HEK293 (cell line): ENCODE measurements at regions not wholly inside any gene's neighbourhood (a gene's known extent, or its start where the extent isn't known, plus 50 kb on each side); places are given as distances from the start of the nearest gene placed in this dataset.

Experiments used
- CTCF ChIA-PET: fragments of 350-600 bp; formaldehyde crosslinking; extraction: SDS; loops from one replicate; lab custom pipeline; 2021; ENCODE audit warnings: antibody characterized with exemption; lab: Yijun Ruan, JAX
- POLR2A ChIA-PET: fragments of 300-600 bp; formaldehyde crosslinking; extraction: SDS; loops from one replicate; lab custom pipeline; 2020; ENCODE audit warnings: antibody characterized with exemption, inconsistent platforms; lab: Yijun Ruan, JAX
- H3K27ac ChIP-seq: fragments of 200-500 bp; sonication (Bioruptor generic); 2 replicates; pipeline ENCODE4 v1.5.1; 2014; ENCODE audit warnings: low read depth, low read length, control low read depth, inconsistent platforms; ENCODE audit errors: extremely low read depth
- H3K36me3 ChIP-seq, 2 experiments: fragments of 200-500 bp in 1 of 2; sonication (Bioruptor generic) in 1 of 2; 1 replicate in 1 of 2; 2 replicates in 1 of 2; pipeline ENCODE4 v1.5.1; 2014 to 2017; ENCODE audit warnings: inconsistent platforms in 2 of 2, low read length in 2 of 2; ENCODE audit not compliant: control insufficient read depth in 2 of 2, insufficient read depth in 1 of 2
- H3K4me1 ChIP-seq: fragments of 200-500 bp; sonication (Bioruptor generic); 2 replicates; pipeline ENCODE4 v1.5.1; 2014; ENCODE audit warnings: mild to moderate bottlenecking, low read length, inconsistent platforms; ENCODE audit not compliant: control insufficient read depth, insufficient read depth
- H3K4me3 ChIP-seq: 2 replicates; pipeline ENCODE4 v1.5.1; 2011; ENCODE audit warnings: low read depth, mild to moderate bottlenecking, control low read depth, low read length, moderate library complexity
- H3K9me3 ChIP-seq: fragments of 200-500 bp; sonication (Bioruptor generic); 2 replicates; pipeline ENCODE4 v1.5.1; 2014; ENCODE audit warnings: low read depth, low read length, inconsistent platforms; ENCODE audit not compliant: control insufficient read depth, insufficient read depth
- BCL11A ChIP-seq: fragments of 450-650 bp; formaldehyde crosslinking; IDR thresholded peaks from 2 replicates; pipeline ENCODE4 v1.5.1; 2016; ENCODE audit warnings: low read depth, missing biosample characterization, missing genetic modification characterization
- BCL6B ChIP-seq: fragments of 450-650 bp; formaldehyde crosslinking; IDR thresholded peaks from 2 replicates; pipeline ENCODE4 v1.5.1; 2017; ENCODE audit warnings: missing biosample characterization, missing genetic modification characterization
- CTCF ChIP-seq: fragments of 450-650 bp; formaldehyde crosslinking; IDR thresholded peaks from 2 replicates; pipeline ENCODE4 v1.5.1; 2016; ENCODE audit warnings: missing biosample characterization, missing genetic modification characterization
- GFI1B ChIP-seq: fragments of 450-650 bp; formaldehyde crosslinking; IDR thresholded peaks from 2 replicates; pipeline ENCODE4 v1.5.1; 2016; ENCODE audit warnings: missing biosample characterization, missing genetic modification characterization
- REST ChIP-seq: fragments of 450-650 bp; formaldehyde crosslinking; IDR thresholded peaks from 2 replicates; pipeline ENCODE4 v1.5.1; 2016; ENCODE audit warnings: missing biosample characterization, missing genetic modification characterization
- YY2 ChIP-seq: fragments of 450-650 bp; formaldehyde crosslinking; IDR thresholded peaks from 2 replicates; pipeline ENCODE4 v1.5.1; 2016; ENCODE audit warnings: missing biosample characterization, missing genetic modification characterization
- ZBTB1 ChIP-seq: fragments of 450-650 bp; formaldehyde crosslinking; IDR thresholded peaks from 2 replicates; pipeline ENCODE4 v1.5.1; 2016; ENCODE audit warnings: missing biosample characterization, missing genetic modification characterization
- ZBTB6 ChIP-seq: fragments of 450-650 bp; formaldehyde crosslinking; IDR thresholded peaks from 2 replicates; pipeline ENCODE4 v1.5.1; 2017; ENCODE audit warnings: missing biosample characterization, missing genetic modification characterization
- ZNF112 ChIP-seq: fragments of 450-650 bp; formaldehyde crosslinking; IDR thresholded peaks from 2 replicates; pipeline ENCODE4 v1.5.0; 2017; ENCODE audit warnings: missing biosample characterization, missing genetic modification characterization
- ZNF157 ChIP-seq: fragments of 450-650 bp; formaldehyde crosslinking; IDR thresholded peaks from 2 replicates; pipeline ENCODE4 v1.5.1; 2016; ENCODE audit warnings: missing biosample characterization, missing genetic modification characterization
- ZNF174 ChIP-seq: fragments of 450-650 bp; formaldehyde crosslinking; IDR thresholded peaks from 2 replicates; pipeline ENCODE4 v1.5.0; 2017; ENCODE audit warnings: missing biosample characterization, mild to moderate bottlenecking, missing genetic modification characterization
- ZNF239 ChIP-seq: fragments of 450-650 bp; formaldehyde crosslinking; IDR thresholded peaks from 2 replicates; pipeline ENCODE4 v1.5.1; 2016; ENCODE audit warnings: missing biosample characterization, missing genetic modification characterization
- ZNF248 ChIP-seq: fragments of 450-650 bp; formaldehyde crosslinking; IDR thresholded peaks from 2 replicates; pipeline ENCODE4 v1.5.1; 2017; ENCODE audit warnings: missing biosample characterization, missing genetic modification characterization
- ZNF416 ChIP-seq: fragments of 450-650 bp; formaldehyde crosslinking; IDR thresholded peaks from 2 replicates; pipeline ENCODE4 v1.5.1; 2016; ENCODE audit warnings: missing biosample characterization, missing genetic modification characterization
- ZNF426 ChIP-seq: fragments of 450-650 bp; formaldehyde crosslinking; IDR thresholded peaks from 2 replicates; pipeline ENCODE4 v1.5.1; 2017; ENCODE audit warnings: missing biosample characterization, missing genetic modification characterization, mild to moderate bottlenecking, inconsistent platforms, moderate library complexity
- ZNF530 ChIP-seq: fragments of 450-650 bp; formaldehyde crosslinking; IDR thresholded peaks from 2 replicates; pipeline ENCODE4 v1.5.1; 2016; ENCODE audit warnings: low read depth, missing biosample characterization, missing genetic modification characterization
- ZNF660 ChIP-seq: fragments of 450-650 bp; IDR thresholded peaks from 2 replicates; pipeline ENCODE4 v1.5.1; 2018; ENCODE audit warnings: missing biosample characterization, mild to moderate bottlenecking, missing genetic modification characterization
- ZNF677 ChIP-seq: fragments of 450-650 bp; IDR thresholded peaks from 2 replicates; pipeline ENCODE4 v1.5.0; 2018; ENCODE audit warnings: missing biosample characterization, mild to moderate bottlenecking, missing genetic modification characterization, moderate library complexity
- ZNF830 ChIP-seq: fragments of 450-650 bp; IDR thresholded peaks from 2 replicates; pipeline ENCODE4 v1.5.0; 2018; ENCODE audit warnings: missing biosample characterization, missing genetic modification characterization, low read depth, mild to moderate bottlenecking, moderate library complexity
- TF ChIP-seq, protein P1 (sequence below): fragments of 450-650 bp; formaldehyde crosslinking; IDR thresholded peaks from 2 replicates; pipeline ENCODE4 v1.5.1; 2016; ENCODE audit warnings: missing biosample characterization, missing genetic modification characterization
- TF ChIP-seq, protein P2 (sequence below): fragments of 450-650 bp; formaldehyde crosslinking; conservative IDR thresholded peaks from 2 replicates; pipeline ENCODE4 v1.5.1; 2016; ENCODE audit warnings: low read depth, missing biosample characterization, missing genetic modification characterization

GRCh38 chr3:40680685-40681657 is 156.2 kb downstream of the ZNF621 start (continued):
- TF ChIP-seq ZNF660 (tag by site-specific recombination) (no peak), BCL11A (no peak), ZNF157 (tag by site-specific recombination) (no peak), ZBTB6 (tag by site-specific recombination) (no peak), ZNF248 (no peak), ZNF677 (tag by site-specific recombination) (no peak), ZNF416 (tag by site-specific recombination) (no peak), CTCF (tag by site-specific recombination) (no peak), YY2 (no peak), ZNF830 (tag by site-specific recombination) (no peak), ZBTB1 (no peak), ZNF112 (tag by site-specific recombination) (no peak), ZNF530 (no peak), ZNF239 (no peak), ZNF426 (no peak)
- TF ChIP-seq, protein P1, sequence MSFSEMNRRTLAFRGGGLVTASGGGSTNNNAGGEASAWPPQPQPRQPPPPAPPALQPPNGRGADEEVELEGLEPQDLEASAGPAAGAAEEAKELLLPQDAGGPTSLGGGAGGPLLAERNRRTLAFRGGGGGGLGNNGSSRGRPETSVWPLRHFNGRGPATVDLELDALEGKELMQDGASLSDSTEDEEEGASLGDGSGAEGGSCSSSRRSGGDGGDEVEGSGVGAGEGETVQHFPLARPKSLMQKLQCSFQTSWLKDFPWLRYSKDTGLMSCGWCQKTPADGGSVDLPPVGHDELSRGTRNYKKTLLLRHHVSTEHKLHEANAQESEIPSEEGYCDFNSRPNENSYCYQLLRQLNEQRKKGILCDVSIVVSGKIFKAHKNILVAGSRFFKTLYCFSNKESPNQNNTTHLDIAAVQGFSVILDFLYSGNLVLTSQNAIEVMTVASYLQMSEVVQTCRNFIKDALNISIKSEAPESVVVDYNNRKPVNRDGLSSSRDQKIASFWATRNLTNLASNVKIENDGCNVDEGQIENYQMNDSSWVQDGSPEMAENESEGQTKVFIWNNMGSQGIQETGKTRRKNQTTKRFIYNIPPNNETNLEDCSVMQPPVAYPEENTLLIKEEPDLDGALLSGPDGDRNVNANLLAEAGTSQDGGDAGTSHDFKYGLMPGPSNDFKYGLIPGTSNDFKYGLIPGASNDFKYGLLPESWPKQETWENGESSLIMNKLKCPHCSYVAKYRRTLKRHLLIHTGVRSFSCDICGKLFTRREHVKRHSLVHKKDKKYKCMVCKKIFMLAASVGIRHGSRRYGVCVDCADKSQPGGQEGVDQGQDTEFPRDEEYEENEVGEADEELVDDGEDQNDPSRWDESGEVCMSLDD (tag by site-specific recombination) = no peak
- TF ChIP-seq, protein P2, sequence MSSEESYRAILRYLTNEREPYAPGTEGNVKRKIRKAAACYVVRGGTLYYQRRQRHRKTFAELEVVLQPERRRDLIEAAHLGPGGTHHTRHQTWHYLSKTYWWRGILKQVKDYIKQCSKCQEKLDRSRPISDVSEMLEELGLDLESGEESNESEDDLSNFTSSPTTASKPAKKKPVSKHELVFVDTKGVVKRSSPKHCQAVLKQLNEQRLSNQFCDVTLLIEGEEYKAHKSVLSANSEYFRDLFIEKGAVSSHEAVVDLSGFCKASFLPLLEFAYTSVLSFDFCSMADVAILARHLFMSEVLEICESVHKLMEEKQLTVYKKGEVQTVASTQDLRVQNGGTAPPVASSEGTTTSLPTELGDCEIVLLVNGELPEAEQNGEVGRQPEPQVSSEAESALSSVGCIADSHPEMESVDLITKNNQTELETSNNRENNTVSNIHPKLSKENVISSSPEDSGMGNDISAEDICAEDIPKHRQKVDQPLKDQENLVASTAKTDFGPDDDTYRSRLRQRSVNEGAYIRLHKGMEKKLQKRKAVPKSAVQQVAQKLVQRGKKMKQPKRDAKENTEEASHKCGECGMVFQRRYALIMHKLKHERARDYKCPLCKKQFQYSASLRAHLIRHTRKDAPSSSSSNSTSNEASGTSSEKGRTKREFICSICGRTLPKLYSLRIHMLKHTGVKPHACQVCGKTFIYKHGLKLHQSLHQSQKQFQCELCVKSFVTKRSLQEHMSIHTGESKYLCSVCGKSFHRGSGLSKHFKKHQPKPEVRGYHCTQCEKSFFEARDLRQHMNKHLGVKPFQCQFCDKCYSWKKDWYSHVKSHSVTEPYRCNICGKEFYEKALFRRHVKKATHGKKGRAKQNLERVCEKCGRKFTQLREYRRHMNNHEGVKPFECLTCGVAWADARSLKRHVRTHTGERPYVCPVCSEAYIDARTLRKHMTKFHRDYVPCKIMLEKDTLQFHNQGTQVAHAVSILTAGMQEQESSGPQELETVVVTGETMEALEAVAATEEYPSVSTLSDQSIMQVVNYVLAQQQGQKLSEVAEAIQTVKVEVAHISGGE (tag by site-specific recombination) = no peak

DNA sequence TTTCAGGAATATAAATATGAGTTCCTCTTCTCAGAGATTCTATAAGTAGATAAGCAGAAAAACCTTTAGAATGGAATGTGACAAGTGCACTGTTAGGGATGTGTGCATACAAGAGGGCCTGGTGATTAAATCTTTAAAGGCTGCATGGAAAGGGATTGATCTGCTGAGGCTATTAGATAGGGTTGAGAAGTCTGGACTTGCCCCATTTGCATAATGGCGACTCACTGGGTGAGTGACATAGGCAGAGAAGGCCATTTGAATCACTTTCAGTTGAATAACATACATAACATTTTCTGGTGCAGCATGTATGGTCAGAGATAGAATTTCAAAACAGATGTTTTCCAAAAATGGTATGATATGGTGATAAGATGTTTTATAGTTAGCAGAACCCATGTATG is 156.9 kb downstream of the ZNF621 start:
- Histone ChIP-seq H3K4me3 (no peak overlapping the region), H3K36me3 (no peaks in the 10 kb centered on the region), H3K4me1 (no peaks in the 10 kb centered on the region), H3K27ac (no peak overlapping the region), H3K9me3 (no peaks in the 10 kb centered on the region)
- ChIA-PET CTCF (no interaction called here), POLR2A (no interaction called here)
- TF ChIP-seq GFI1B (tag by site-specific recombination) (no peak), BCL6B (tag by site-specific recombination) (no peak), ZNF174 (tag by site-specific recombination) (no peak), REST (no peak)
